ENCODE measurements at regions not wholly inside any gene's neighbourhood (a gene's known extent, or its start where the extent isn't known, plus 50 kb on each side); places are given as distances from the start of the nearest gene placed in this dataset.

- TF ChIP-seq, protein P1, sequence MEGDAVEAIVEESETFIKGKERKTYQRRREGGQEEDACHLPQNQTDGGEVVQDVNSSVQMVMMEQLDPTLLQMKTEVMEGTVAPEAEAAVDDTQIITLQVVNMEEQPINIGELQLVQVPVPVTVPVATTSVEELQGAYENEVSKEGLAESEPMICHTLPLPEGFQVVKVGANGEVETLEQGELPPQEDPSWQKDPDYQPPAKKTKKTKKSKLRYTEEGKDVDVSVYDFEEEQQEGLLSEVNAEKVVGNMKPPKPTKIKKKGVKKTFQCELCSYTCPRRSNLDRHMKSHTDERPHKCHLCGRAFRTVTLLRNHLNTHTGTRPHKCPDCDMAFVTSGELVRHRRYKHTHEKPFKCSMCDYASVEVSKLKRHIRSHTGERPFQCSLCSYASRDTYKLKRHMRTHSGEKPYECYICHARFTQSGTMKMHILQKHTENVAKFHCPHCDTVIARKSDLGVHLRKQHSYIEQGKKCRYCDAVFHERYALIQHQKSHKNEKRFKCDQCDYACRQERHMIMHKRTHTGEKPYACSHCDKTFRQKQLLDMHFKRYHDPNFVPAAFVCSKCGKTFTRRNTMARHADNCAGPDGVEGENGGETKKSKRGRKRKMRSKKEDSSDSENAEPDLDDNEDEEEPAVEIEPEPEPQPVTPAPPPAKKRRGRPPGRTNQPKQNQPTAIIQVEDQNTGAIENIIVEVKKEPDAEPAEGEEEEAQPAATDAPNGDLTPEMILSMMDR (IDR thresholded peaks at IDR 0.05; ENCODE audit: low read depth, low read length, missing control alignments): no peak
These were observed 334.8 kb downstream of the MYCN start for GRCh38 chr2:16275131-16275530.

DNA sequence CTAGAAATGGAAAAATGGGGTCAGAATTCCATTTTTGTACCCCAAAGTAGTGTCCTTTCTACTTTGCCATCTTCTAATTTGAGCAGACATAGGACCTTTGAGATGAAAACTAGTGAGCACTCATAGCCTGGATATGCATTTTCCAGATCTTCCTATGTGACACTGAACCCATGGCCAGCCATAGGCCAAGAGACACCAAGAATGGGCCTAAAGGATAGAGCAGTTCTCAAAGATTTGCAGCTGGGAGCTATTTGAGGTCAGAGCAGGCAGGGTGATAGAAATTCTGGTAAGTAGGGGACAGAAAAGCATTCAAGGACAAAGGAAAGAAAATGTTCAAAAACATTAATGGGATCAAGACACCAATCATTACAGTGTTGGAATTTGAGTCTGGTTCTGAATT, 332.8 kb downstream of the MYCN start:
- no peak overlapping the region for H3K4me3 ChIP-seq (ENCODE audit: low read depth, low read length)
- no peak for DNase-seq
- in situ Hi-C loops (cut with HindIII; ENCODE audit: low pct_ligation_motif_present, low sequenced_read_pairs): no loop called here
- TF ChIP-seq, protein P1 (IDR thresholded peaks at IDR 0.05; ENCODE audit: low read depth, low read length, missing control alignments): no peak
- H3K36me3 ChIP-seq (replicated peaks): no peaks in the 10 kb centered on the region
- H3K27me3 ChIP-seq (replicated peaks): no peaks in the 10 kb centered on the region
- H3K27ac ChIP-seq: no peak overlapping the region

More at GRCh38 chr2:16275131-16275530, 334.8 kb downstream of the MYCN start:
- no peaks in the 10 kb centered on the region for H3K27me3 ChIP-seq (replicated peaks)
- H3K4me3 ChIP-seq (ENCODE audit: low read depth, low read length): no peak overlapping the region
- no peak for DNase-seq
- in situ Hi-C loops (cut with HindIII; ENCODE audit: low pct_ligation_motif_present, low sequenced_read_pairs): no loop called here
- H3K27ac ChIP-seq: no peak overlapping the region
- no peaks in the 10 kb centered on the region for H3K36me3 ChIP-seq (replicated peaks)

- no peaks in the 10 kb centered on the region for H3K27me3 ChIP-seq (replicated peaks)
- no peak overlapping the region for H3K27ac ChIP-seq
- in situ Hi-C loops (cut with HindIII; ENCODE audit: low pct_ligation_motif_present, low sequenced_read_pairs): no loop called here
- no peak for DNase-seq
- H3K36me3 ChIP-seq (replicated peaks): no peaks in the 10 kb centered on the region
- TF ChIP-seq, protein P1 (IDR thresholded peaks at IDR 0.05; ENCODE audit: low read depth, low read length, missing control alignments): no peak
- H3K4me3 ChIP-seq (ENCODE audit: low read depth, low read length): no peak overlapping the region
These were observed 331.9 kb downstream of the MYCN start for GRCh38 chr2:16272038-16272788.

DNA sequence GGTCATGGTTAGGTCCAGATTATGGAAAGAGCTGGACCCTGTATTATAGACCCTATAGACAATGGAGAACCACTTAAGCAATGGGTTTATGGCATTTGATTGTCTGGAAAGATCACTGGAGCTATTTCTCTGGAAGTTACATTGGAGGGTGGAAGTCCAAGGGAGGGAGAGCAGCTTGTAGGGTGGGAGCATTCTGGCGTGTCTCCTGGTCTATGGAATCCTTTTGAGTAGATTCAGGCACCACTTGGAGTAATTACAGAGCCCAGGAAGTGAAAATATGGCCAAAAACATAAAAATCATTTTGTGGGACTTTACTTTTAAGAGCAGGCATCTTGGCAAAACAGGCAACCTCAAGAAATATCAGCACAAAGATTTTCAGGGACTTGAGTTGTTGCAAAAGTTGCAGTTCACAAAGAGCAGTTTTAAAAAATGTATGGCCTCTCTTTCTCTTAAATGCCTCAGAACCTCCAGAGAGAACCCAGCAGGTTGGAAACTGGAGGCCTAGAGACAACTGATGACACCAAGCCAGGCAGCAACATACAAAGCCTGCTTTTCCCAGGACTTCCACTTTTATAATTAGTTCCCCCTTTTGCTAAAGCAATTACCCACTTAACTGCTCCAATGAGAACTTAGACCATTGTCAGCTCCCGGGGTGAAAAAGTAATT, 331.0 kb downstream of the MYCN start:
- Histone ChIP-seq H3K36me3 (replicated peaks) (no peaks in the 10 kb centered on the region), H3K27me3 (replicated peaks) (no peaks in the 10 kb centered on the region), H3K27ac (no peak overlapping the region), H3K4me3 (ENCODE audit: low read depth, low read length) (no peak overlapping the region)
- TF ChIP-seq, protein P1 (IDR thresholded peaks at IDR 0.05; ENCODE audit: low read depth, low read length, missing control alignments): no peak
- in situ Hi-C loops (cut with HindIII; ENCODE audit: low pct_ligation_motif_present, low sequenced_read_pairs): no loop called here
- no peak for DNase-seq

- Histone ChIP-seq H3K36me3 (replicated peaks) (no peaks in the 10 kb centered on the region), H3K4me3 (ENCODE audit: low read depth, low read length) (no peak overlapping the region), H3K27ac (no peak overlapping the region), H3K27me3 (replicated peaks) (no peaks in the 10 kb centered on the region)
- TF ChIP-seq, protein P1 (IDR thresholded peaks at IDR 0.05; ENCODE audit: low read depth, low read length, missing control alignments): no peak
- in situ Hi-C loops (cut with HindIII; ENCODE audit: low pct_ligation_motif_present, low sequenced_read_pairs): no loop called here
- no peak for DNase-seq
These were observed 330.1 kb downstream of the MYCN start for GRCh38 chr2:16270441-16270840.

Data from brain microvascular endothelial cell (primary cell).